ENCODE measurements at regions not wholly inside any gene's neighbourhood (a gene's known extent, or its start where the extent isn't known, plus 50 kb on each side); places are given as distances from the start of the nearest gene placed in this dataset.
"Not testable (repeated sequence)": the region's sequence is repeated elsewhere in the genome, so short reads cannot be mapped to it uniquely, and the experiment has no call there.

- not testable (repeated sequence) for H3K36me3 Mint-ChIP-seq, H3K4me3 Mint-ChIP-seq, H3K27me3 Mint-ChIP-seq, DNase-seq, H3K4me1 Mint-ChIP-seq, H3K9me3 Mint-ChIP-seq, H3K27ac Mint-ChIP-seq
- peak in 1 of 2 donors; percentile 27 for ATAC-seq (ENCODE audit: low read depth in 2 of 2)
Observed at GRCh38 chr15:32342772-32343199, 60.3 kb downstream of the GOLGA8K start.

- ATAC-seq (ENCODE audit: low read depth in 2 of 2), result peak; percentile 27 to 65
- H3K27me3 Mint-ChIP-seq, DNase-seq, H3K36me3 Mint-ChIP-seq, H3K4me3 Mint-ChIP-seq, H3K4me1 Mint-ChIP-seq, H3K9me3 Mint-ChIP-seq, H3K27ac Mint-ChIP-seq: not testable (repeated sequence)
Observed at GRCh38 chr15:32342268-32342667, 60.8 kb downstream of the GOLGA8K start.

DNA sequence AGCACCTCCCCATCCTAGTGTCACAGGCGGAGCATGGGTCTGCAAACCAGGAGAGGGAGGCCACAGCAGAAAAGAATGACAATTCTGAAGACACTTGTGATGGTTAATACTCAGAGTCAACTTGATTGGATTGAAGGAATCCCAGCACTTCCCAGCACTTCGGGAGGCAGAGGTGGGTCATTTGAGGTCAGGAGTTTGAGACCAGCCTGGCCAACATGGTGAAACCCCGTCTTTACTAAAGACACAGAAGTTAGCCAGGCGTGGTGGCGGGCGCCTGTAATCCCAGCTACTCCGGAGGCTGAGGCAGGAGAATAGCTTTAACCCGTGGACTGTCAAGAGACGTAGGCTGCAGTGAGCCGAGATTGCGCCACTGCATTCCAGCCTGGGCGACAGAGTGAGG is 61.6 kb downstream of the GOLGA8K start:
- H3K36me3 Mint-ChIP-seq; DNase-seq; H3K27ac Mint-ChIP-seq; H3K9me3 Mint-ChIP-seq; H3K4me1 Mint-ChIP-seq; H3K27me3 Mint-ChIP-seq; ATAC-seq (ENCODE audit: low read depth in 2 of 2): not testable (repeated sequence)
- peak overlapping the region in 2 of 8 donors; percentile 24 to 54 for H3K4me3 Mint-ChIP-seq

GRCh38 chr15:32336804-32337203 is 66.3 kb downstream of the GOLGA8K start:
- not testable (repeated sequence) for H3K9me3 Mint-ChIP-seq; H3K27me3 Mint-ChIP-seq; H3K4me3 Mint-ChIP-seq; H3K36me3 Mint-ChIP-seq; ATAC-seq (ENCODE audit: low read depth in 2 of 2); DNase-seq; H3K27ac Mint-ChIP-seq; H3K4me1 Mint-ChIP-seq

GRCh38 chr15:32323353-32323752 is 79.7 kb downstream of the GOLGA8K start:
- not testable (repeated sequence) for H3K9me3 Mint-ChIP-seq; H3K4me3 Mint-ChIP-seq; H3K4me1 Mint-ChIP-seq; ATAC-seq (ENCODE audit: low read depth in 2 of 2); H3K27me3 Mint-ChIP-seq; H3K27ac Mint-ChIP-seq; DNase-seq; H3K36me3 Mint-ChIP-seq

DNA sequence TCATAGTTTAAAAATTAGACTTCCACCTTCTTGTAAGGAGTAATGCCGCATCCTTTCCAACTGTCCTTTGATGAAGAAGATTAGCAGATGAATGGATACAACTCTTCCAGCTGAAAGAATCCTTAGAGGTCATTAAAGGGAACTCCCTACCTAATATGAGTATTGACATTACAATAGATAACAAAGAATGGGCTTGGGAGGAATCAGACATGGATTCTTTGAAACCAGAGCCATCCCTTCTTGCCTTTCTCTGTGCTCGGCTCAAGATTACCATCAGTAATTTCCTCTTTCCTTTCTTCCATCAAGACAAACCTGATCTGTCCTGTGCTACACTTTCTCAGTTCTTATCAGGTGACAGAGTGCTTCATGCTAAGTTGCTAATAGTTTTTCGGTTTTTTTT is 83.8 kb downstream of the GOLGA8K start:
- H3K9me3 Mint-ChIP-seq; H3K36me3 Mint-ChIP-seq; H3K4me3 Mint-ChIP-seq; H3K27me3 Mint-ChIP-seq; H3K4me1 Mint-ChIP-seq; ATAC-seq (ENCODE audit: low read depth in 2 of 2); H3K27ac Mint-ChIP-seq; DNase-seq: not testable (repeated sequence)

GRCh38 chr15:32316482-32316881 is 86.6 kb downstream of the GOLGA8K start:
- not testable (repeated sequence) for ATAC-seq (ENCODE audit: low read depth in 2 of 2); H3K27ac Mint-ChIP-seq; H3K4me3 Mint-ChIP-seq; H3K9me3 Mint-ChIP-seq; H3K36me3 Mint-ChIP-seq; DNase-seq; H3K4me1 Mint-ChIP-seq; H3K27me3 Mint-ChIP-seq

DNA sequence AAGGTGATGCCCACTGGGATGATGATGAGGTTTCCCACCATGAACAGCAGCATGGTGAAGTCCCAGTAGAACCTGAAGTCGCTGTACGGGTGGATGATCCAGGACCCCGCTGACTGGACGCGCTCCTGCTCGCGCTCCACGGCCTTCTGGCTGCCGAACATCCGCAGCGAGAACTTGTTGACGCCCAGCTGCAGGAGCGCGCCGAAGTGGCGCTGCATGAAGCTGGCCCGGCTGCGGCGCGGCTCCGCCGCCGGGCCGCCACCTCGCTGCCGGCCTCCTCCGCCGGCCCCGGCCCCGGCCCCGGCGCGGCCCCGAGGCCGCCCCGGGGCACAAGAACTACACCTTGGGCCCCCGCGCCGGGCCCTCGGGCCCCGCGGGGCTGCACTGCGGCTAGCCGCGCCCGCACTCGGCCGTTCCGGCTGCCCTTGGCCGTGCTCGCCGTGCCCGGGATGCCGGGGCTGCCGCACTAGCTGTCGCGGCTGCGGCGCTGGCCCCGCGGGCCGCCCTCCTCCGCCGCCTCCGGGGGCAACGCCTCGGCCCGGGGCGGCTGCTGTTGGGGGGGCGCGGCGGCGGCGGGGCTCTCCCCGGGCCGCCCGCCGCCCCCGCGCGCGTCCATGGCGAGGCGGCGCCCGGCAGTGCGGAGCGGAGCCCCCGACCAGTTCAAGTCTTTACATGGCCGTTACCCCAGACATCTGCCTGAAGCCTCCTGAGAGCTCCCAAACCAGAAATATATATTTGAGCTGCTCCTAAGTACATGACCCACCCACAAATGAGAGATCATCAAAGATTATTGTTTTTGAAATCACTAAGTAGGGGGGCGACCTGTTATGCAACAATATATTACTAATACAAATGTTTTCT is 87.8 kb downstream of the GOLGA8K start:
- not testable (repeated sequence) for H3K36me3 Mint-ChIP-seq; H3K9me3 Mint-ChIP-seq; H3K4me3 Mint-ChIP-seq; H3K4me1 Mint-ChIP-seq; ATAC-seq (ENCODE audit: low read depth in 2 of 2); DNase-seq; H3K27me3 Mint-ChIP-seq; H3K27ac Mint-ChIP-seq

DNA sequence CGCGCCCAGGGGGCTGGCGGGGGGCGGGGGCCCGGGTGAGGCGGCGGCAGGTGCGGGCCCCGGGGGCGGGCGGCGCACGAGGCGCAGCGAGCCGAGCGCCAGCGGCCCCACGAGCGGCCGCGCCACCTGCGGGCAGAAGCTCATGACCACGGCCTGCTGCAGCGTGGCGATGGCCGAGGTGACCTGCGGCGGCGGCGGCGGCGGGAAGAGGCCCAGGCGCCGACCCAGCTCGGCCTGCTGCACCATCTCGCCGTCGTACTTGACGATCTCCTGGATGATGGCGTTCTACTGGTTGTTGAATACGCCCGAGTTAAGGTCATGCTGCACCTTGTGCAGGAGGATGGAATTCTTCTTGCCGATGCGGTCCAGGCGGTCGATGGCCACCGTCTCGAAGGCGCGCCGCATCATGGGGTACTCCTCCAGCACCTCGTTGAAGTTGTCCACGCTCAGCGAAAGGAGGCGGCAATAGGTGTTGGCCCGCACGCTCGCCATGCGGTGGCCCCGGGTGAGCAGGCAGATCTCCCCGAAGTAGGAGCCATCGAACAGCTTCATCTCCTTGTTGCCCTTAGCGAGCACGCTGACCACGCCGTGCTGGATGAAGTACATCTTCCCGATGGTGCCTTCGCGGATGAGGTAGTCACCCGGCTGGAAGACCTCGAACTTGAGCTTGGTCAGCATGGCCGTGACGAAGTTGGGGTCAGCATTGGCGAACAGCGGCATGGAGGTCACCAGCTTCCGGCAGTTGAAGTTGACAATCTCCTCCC is 89.5 kb downstream of the GOLGA8K start:
- H3K36me3 Mint-ChIP-seq; ATAC-seq (ENCODE audit: low read depth in 2 of 2); H3K27me3 Mint-ChIP-seq; H3K4me3 Mint-ChIP-seq; H3K9me3 Mint-ChIP-seq; DNase-seq; H3K4me1 Mint-ChIP-seq; H3K27ac Mint-ChIP-seq: not testable (repeated sequence)

DNA sequence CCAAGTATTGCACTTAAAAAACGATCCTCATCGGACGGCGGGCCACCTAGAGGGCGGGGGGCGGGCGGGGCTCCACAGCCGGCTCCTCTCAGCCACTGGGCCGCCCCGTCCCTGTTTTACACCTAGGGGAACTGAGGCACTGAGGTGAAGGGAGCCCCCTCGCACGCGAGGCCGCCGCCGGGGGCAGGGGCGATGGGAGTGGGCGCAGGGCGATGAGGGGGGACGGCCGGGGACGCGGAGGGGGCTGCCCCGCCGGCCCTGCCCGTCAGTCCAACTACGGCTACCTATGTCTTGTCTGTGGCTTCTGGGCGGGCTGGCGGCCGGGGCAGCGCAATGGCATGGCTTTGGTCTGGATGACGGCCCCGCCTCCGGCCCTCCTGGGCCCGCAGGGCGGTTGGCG is 90.4 kb downstream of the GOLGA8K start:
- H3K4me3 Mint-ChIP-seq; DNase-seq; H3K27ac Mint-ChIP-seq; H3K4me1 Mint-ChIP-seq; H3K9me3 Mint-ChIP-seq; H3K36me3 Mint-ChIP-seq; H3K27me3 Mint-ChIP-seq; ATAC-seq (ENCODE audit: low read depth in 2 of 2): not testable (repeated sequence)

GRCh38 chr15:32307592-32307991 is 95.5 kb downstream of the GOLGA8K start:
- not testable (repeated sequence) for DNase-seq; H3K27me3 Mint-ChIP-seq; H3K4me1 Mint-ChIP-seq; H3K27ac Mint-ChIP-seq; ATAC-seq (ENCODE audit: low read depth in 2 of 2); H3K9me3 Mint-ChIP-seq; H3K36me3 Mint-ChIP-seq; H3K4me3 Mint-ChIP-seq

DNA sequence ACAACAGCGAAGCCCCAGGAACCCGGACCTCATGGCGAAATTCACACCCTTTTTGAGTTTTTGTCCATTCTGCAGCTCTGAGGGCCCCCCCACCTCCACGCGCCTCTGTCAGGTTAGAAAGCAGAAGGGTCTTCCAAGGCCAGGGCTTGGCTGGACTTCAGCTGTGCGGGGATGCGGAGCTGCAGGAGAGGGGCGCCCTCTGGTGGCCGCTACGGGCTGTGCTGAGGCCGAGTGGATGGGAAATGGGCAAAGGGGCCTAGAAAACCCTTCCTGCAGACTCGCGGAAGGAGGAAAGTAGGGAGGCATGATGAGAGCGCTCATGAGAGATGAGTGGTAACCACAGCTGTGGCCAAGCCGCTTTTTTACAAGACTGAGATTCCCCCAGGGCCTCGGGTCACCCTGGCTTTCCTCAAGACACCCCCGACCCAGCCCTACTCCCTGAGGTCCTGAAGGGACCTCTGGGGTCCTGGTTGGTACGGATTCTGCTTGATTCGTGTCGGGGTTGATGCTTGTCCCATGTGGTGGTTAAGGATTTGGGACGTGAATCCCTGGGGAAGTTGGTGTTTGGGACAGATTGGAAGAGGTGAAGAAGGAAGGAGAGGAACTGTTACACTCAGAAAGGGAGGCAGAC is 126.8 kb downstream of the GOLGA8K start:
- H3K36me3 Mint-ChIP-seq, H3K27ac Mint-ChIP-seq, DNase-seq, H3K4me1 Mint-ChIP-seq, H3K9me3 Mint-ChIP-seq, H3K27me3 Mint-ChIP-seq, H3K4me3 Mint-ChIP-seq: not testable (repeated sequence)
- peak in 1 of 2 donors; percentile 44 for ATAC-seq (ENCODE audit: low read depth in 2 of 2)

DNA sequence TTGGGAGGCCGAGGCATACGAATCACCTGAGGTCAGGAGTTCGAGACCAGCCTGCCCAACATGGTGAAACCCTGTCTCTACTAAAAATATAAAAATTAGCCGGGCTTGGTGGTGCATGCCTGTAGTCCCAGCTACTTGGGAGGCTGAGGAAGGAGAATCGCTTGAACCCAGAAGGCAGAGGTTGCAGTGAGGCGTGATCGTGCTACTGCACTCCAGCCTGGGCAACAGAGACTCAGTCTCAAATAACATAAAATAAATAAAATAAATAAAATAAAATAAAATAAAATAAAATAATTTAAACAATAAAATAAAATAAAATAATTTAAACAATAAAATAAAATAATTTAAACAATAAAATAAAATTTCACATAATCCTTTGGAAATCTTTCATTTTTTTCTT is 149.1 kb downstream of the GOLGA8K start:
- not testable (repeated sequence) for H3K4me3 Mint-ChIP-seq; H3K36me3 Mint-ChIP-seq; ATAC-seq (ENCODE audit: low read depth in 2 of 2); H3K4me1 Mint-ChIP-seq; H3K27ac Mint-ChIP-seq; H3K9me3 Mint-ChIP-seq; H3K27me3 Mint-ChIP-seq; DNase-seq

GRCh38 chr15:32249207-32249606 is 153.9 kb downstream of the GOLGA8K start:
- not testable (repeated sequence) for H3K36me3 Mint-ChIP-seq, DNase-seq

More at GRCh38 chr15:32249207-32249606, 153.9 kb downstream of the GOLGA8K start:
- H3K27ac Mint-ChIP-seq; H3K27me3 Mint-ChIP-seq; H3K9me3 Mint-ChIP-seq; H3K4me3 Mint-ChIP-seq; H3K4me1 Mint-ChIP-seq; ATAC-seq (ENCODE audit: low read depth in 2 of 2): not testable (repeated sequence)
